B cell (primary cell): ENCODE measurements at regions not wholly inside any gene's neighbourhood (a gene's known extent, or its start where the extent isn't known, plus 50 kb on each side); places are given as distances from the start of the nearest gene placed in this dataset.

Experiments
- ATAC-seq: fragments of 200-7000 bp; cut with Tn5 transposase; one replicate; pipeline ENCODE4 v1.10.0; 2021; ENCODE audit warnings: low read depth, mild to moderate bottlenecking, moderate number of reproducible peaks, moderate library complexity
- CTCF ChIA-PET: fragments of 350-600 bp; sonication (Branson Sonifier 250); formaldehyde crosslinking; loops from one replicate; lab custom pipeline; 2021; ENCODE audit warnings: antibody characterized with exemption, inconsistent platforms; lab: Charles Lee
- POLR2A ChIA-PET: fragments of 350-600 bp; sonication (Branson Sonifier 250); formaldehyde crosslinking; loops from one replicate; lab custom pipeline; 2021; ENCODE audit warnings: antibody characterized with exemption; lab: Charles Lee
- DNase-seq: peaks from one replicate; pipeline ENCODE4 v3.0.0; 2013
- H2AFZ ChIP-seq: 2 replicates; pipeline ENCODE4 v1.6.1; 2012; ENCODE audit warnings: mild to moderate bottlenecking, low read depth, low read length; ENCODE audit not compliant: insufficient read depth, poor library complexity, severe bottlenecking
- H3K27ac ChIP-seq, 2 donors: 1 replicate in 1 of 2; 2 replicates in 1 of 2; pipeline ENCODE4 v1.5.1; 2012 to 2013; ENCODE audit warnings: low read length in 2 of 2, mild to moderate bottlenecking in 2 of 2, moderate library complexity in 1 of 2
- H3K27me3 ChIP-seq, 4 experiments: fragments of 200-600 bp in 1 of 4; sonication (generic) in 1 of 4; replicated peaks in 1 of 4; 1 replicate in 2 of 4; 2 replicates in 2 of 4; pipeline versions ENCODE4 v1.6.1 to v1.7.0; 2013 to 2016; ENCODE audit warnings: low read length in 3 of 4, mild to moderate bottlenecking in 2 of 4, mixed read lengths in 1 of 4, moderate library complexity in 1 of 4; ENCODE audit not compliant: insufficient read depth in 4 of 4, control insufficient read depth in 3 of 4; ENCODE audit errors: control extremely low read depth in 1 of 4
- H3K36me3 ChIP-seq, 2 experiments: replicated peaks in 1 of 2; 1 replicate in 1 of 2; 2 replicates in 1 of 2; pipeline versions ENCODE4 v1.6.1 to v1.7.1; 2013; ENCODE audit warnings: low read length in 1 of 2; ENCODE audit not compliant: insufficient read depth in 2 of 2, control insufficient read depth in 1 of 2; ENCODE audit errors: control extremely low read depth in 1 of 2, extremely low read depth in 1 of 2
- H3K4me1 ChIP-seq, 2 donors: fragments of 200-600 bp in 1 of 2; sonication (generic) in 1 of 2; 1 replicate in 1 of 2; 2 replicates in 1 of 2; pipeline versions ENCODE4 v1.5.1 to v1.6.1; 2013 to 2017; ENCODE audit warnings: low read length in 2 of 2; ENCODE audit not compliant: control insufficient read depth in 2 of 2, insufficient read depth in 2 of 2
- H3K4me2 ChIP-seq: replicated peaks from 2 replicates; pipeline ENCODE3; 2012; ENCODE audit warnings: mild to moderate bottlenecking, low read depth, low read length; ENCODE audit not compliant: poor library complexity, severe bottlenecking
- H3K4me3 ChIP-seq, 5 experiments: fragments of 200-600 bp in 1 of 5; sonication (generic) in 1 of 5; 1 replicate in 3 of 5; 2 replicates in 2 of 5; pipeline versions ENCODE4 v1.5.1 to v1.7.0; 2011 to 2016; ENCODE audit warnings: low read length in 4 of 5, mild to moderate bottlenecking in 4 of 5, low read depth in 2 of 5, control low read depth in 1 of 5, moderate library complexity in 1 of 5; ENCODE audit not compliant: insufficient read depth in 1 of 5; ENCODE audit errors: control extremely low read depth in 1 of 5, extremely low read depth in 1 of 5
- H3K79me2 ChIP-seq: fragments of 200-600 bp; sonication (generic); one replicate; pipeline ENCODE4 v1.6.0; 2016; ENCODE audit warnings: low read length; ENCODE audit not compliant: control insufficient read depth, insufficient read depth
- H3K9ac ChIP-seq: fragments of 200-600 bp; sonication (generic); 2 replicates; pipeline ENCODE4 v1.6.1; 2017; ENCODE audit warnings: mild to moderate bottlenecking, low read length, moderate library complexity
- H3K9me3 ChIP-seq, 3 donors: one replicate each; pipeline versions ENCODE4 v1.6.1 to v1.7.1; 2013; ENCODE audit warnings: low read length in 2 of 3; ENCODE audit not compliant: control insufficient read depth in 2 of 3, insufficient read depth in 1 of 3; ENCODE audit errors: control extremely low read depth in 1 of 3
- H4K20me1 ChIP-seq: 2 replicates; pipeline ENCODE4 v1.6.0; 2012; ENCODE audit warnings: mild to moderate bottlenecking, low read length; ENCODE audit not compliant: insufficient read depth, control insufficient read depth, poor library complexity, severe bottlenecking
- H3K27ac Mint-ChIP-seq: one replicate; pipeline ENCODE4 v1.8.0; 2021; ENCODE audit warnings: mixed read lengths
- H3K27me3 Mint-ChIP-seq: one replicate; pipeline ENCODE4 v1.8.0; 2021; ENCODE audit warnings: mixed read lengths
- H3K4me1 Mint-ChIP-seq: one replicate; pipeline ENCODE4 v1.8.0; 2021; ENCODE audit warnings: mixed read lengths
- H3K4me3 Mint-ChIP-seq: one replicate; pipeline ENCODE4 v1.8.0; 2021; ENCODE audit warnings: mixed read lengths
- H3K9me3 Mint-ChIP-seq: one replicate; pipeline ENCODE4 v1.8.0; 2022; ENCODE audit warnings: mixed read lengths; ENCODE audit not compliant: insufficient read depth
- CTCF ChIP-seq: fragments of 200-600 bp; IDR thresholded peaks from one replicate; pipeline ENCODE4 v1.8.0; 2022; ENCODE audit warnings: antibody characterized with exemption, mild to moderate bottlenecking
- EZH2 ChIP-seq: IDR thresholded peaks from 2 replicates; pipeline ENCODE4 v1.6.1; 2012; ENCODE audit warnings: borderline replicate concordance, low read depth, mild to moderate bottlenecking, moderate library complexity, low read length; ENCODE audit not compliant: insufficient read depth, poor library complexity, severe bottlenecking
- WGBS: methylation state at CpG from one replicate; pipeline ENCODE4 v1.1.5; 2013; ENCODE audit warnings: missing lambda C conversion rate; ENCODE audit not compliant: insufficient coverage; 5-methylcytosine and 5-hydroxymethylcytosine counted together
- intact Hi-C: fragments of 100-400 bp; cut with micrococcal nuclease; formaldehyde crosslinking; loops from one replicate; pipeline ENCODE4 v1.10.0; 2022

GRCh38 chr6:147678253-147678652 lies 169.8 kb downstream of the SAMD5 start:
- Mint-ChIP-seq H3K27ac (no peak overlapping the region), H3K4me1 (no peaks in the 10 kb centered on the region), H3K9me3 (no peaks in the 10 kb centered on the region), H3K27me3 (no peaks in the 10 kb centered on the region), H3K4me3 (no peak overlapping the region)
- ChIA-PET POLR2A (no interaction called here), CTCF (no interaction called here)
- H3K4me2 ChIP-seq: no peak overlapping the region
- no peak overlapping the region for H3K4me3 ChIP-seq
- no peak overlapping the region for H3K27ac ChIP-seq
- H3K9me3 ChIP-seq: peaks cover 0 to 1% (median 0%) of the 10 kb centered on the region in 3 donors
- H3K27me3 ChIP-seq: no peaks in the 10 kb centered on the region
- intact Hi-C loops: no loop called here
- ATAC-seq: no peak
- TF ChIP-seq EZH2 (no peak), CTCF (no peak)
- DNase-seq: no peak
- H3K4me1 ChIP-seq: no peaks in the 10 kb centered on the region
- no peak overlapping the region for H2AFZ ChIP-seq
- H3K79me2 ChIP-seq: no peaks in the 10 kb centered on the region
- WGBS: no CpG with 5 or more reads among the region's 1 CpG
- H3K36me3 ChIP-seq: no peaks in the 10 kb centered on the region
- H3K9ac ChIP-seq: no peak overlapping the region
- no peaks in the 10 kb centered on the region for H4K20me1 ChIP-seq

GRCh38 chr6:147684906-147685305 lies 176.4 kb downstream of the SAMD5 start:
- WGBS: no CpG with 5 or more reads among the region's 4 CpGs
- H2AFZ ChIP-seq: no peak overlapping the region
- H3K9me3 Mint-ChIP-seq: no peaks in the 10 kb centered on the region
- intact Hi-C loops: no loop called here
- H4K20me1 ChIP-seq: no peaks in the 10 kb centered on the region
- no peaks in the 10 kb centered on the region for H3K27me3 Mint-ChIP-seq
- H3K27ac Mint-ChIP-seq: no peak overlapping the region
- ATAC-seq (no peak), DNase-seq (no peak)
- peaks cover 0 to 2% (median 0%) of the 10 kb centered on the region in 3 donors for H3K9me3 ChIP-seq
- no peaks in the 10 kb centered on the region for H3K4me1 ChIP-seq
- H3K27me3 ChIP-seq: no peaks in the 10 kb centered on the region
- POLR2A ChIA-PET: no interaction called here
- H3K4me2 ChIP-seq: no peak overlapping the region
- no peaks in the 10 kb centered on the region for H3K79me2 ChIP-seq
- H3K4me1 Mint-ChIP-seq: no peaks in the 10 kb centered on the region
- no peak overlapping the region for H3K9ac ChIP-seq
- TF ChIP-seq EZH2 (no peak), CTCF (no peak)
- no peaks in the 10 kb centered on the region for H3K36me3 ChIP-seq
- H3K4me3 Mint-ChIP-seq: no peak overlapping the region
- H3K27ac ChIP-seq: no peak overlapping the region
- no peak overlapping the region for H3K4me3 ChIP-seq
- CTCF ChIA-PET: no interaction called here
